ENCODE measurements at regions not wholly inside any gene's neighbourhood (a gene's known extent, or its start where the extent isn't known, plus 50 kb on each side); places are given as distances from the start of the nearest gene placed in this dataset.

- TF ChIP-seq, protein P1, sequence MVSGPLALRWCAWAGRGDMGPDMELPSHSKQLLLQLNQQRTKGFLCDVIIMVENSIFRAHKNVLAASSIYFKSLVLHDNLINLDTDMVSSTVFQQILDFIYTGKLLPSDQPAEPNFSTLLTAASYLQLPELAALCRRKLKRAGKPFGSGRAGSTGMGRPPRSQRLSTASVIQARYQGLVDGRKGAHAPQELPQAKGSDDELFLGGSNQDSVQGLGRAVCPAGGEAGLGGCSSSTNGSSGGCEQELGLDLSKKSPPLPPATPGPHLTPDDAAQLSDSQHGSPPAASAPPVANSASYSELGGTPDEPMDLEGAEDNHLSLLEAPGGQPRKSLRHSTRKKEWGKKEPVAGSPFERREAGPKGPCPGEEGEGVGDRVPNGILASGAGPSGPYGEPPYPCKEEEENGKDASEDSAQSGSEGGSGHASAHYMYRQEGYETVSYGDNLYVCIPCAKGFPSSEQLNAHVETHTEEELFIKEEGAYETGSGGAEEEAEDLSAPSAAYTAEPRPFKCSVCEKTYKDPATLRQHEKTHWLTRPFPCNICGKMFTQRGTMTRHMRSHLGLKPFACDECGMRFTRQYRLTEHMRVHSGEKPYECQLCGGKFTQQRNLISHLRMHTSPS (CRISPR knock-in tag; IDR thresholded peaks at IDR 0.05; ENCODE audit: low read depth) = no peak
- TF ChIP-seq ZNF263 (CRISPR knock-in tag; IDR thresholded peaks at IDR 0.05) (no peak), SMC3 (IDR thresholded peaks at IDR 0.05; ENCODE audit: low read length) (no peak), KLF6 (CRISPR knock-in tag; IDR thresholded peaks at IDR 0.05) (no peak), MNT (IDR thresholded peaks at IDR 0.05) (no peak), ESRRA (CRISPR knock-in tag; IDR thresholded peaks at IDR 0.05; ENCODE audit: low read depth) (no peak)
Measured at GRCh38 chr14:95446470-95446869, 70.0 kb downstream of the SYNE3 start (continued).

DNA sequence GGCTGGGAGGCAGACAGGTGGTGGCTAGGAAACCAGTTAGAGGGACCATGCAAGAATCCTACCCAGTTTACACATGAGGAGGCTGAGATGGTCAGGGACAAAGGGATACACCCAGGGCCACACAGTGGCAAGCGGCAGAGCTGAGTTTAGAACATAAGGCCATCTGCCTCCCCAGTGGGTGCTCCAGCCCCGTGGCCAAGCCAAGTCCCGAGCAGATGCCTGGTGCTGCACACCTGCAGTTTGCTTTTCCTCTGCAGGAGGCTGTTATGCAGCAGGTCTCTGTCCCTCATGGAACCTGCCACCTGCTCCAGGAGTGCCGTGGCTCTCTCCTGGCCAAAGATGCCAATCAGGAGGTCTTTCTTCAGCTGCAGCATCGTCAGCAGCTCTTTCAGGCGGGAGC, 70.8 kb downstream of the SYNE3 start:
- Histone ChIP-seq H3K4me3 (replicated peaks in 1 of 3; ENCODE audit: insufficient read depth in 1 of 3, low read depth in 2 of 3, low read length in 3 of 3) (no peak overlapping the region), H3K27me3 (ENCODE audit: control insufficient read depth in 1 of 2, insufficient read depth in 2 of 2, low read length in 2 of 2) (no peaks in the 10 kb centered on the region), H3K27ac (ENCODE audit: extremely low read length, insufficient read depth, low read length) (no peak overlapping the region), H3K36me3 (replicated peaks in 1 of 2; ENCODE audit: control insufficient read depth in 1 of 2, insufficient read depth in 2 of 2, low read length in 2 of 2) (peaks cover 2 to 14% of the 10 kb centered on the region in 2 experiments; a peak in 3 of 5 replicates), H3K4me2 (ENCODE audit: low read depth, low read length) (no peak overlapping the region), H3K9ac (ENCODE audit: insufficient read depth, low read depth, low read length) (no peak overlapping the region), H3K79me2 (ENCODE audit: insufficient read depth, low read length) (no peaks in the 10 kb centered on the region), H3K4me1 (ENCODE audit: insufficient read depth, low read length) (peaks cover 45% of the 10 kb centered on the region), H3K9me3 (ENCODE audit: low read length) (no peaks in the 10 kb centered on the region), H2AFZ (ENCODE audit: low read length) (no peak overlapping the region), H4K20me1 (ENCODE audit: insufficient read depth, low read length) (no peaks in the 10 kb centered on the region)
- no peak for TF ChIP-seq AFF4 (CRISPR knock-in tag; IDR thresholded peaks at IDR 0.05)
- TF ChIP-seq ETV5 (CRISPR knock-in tag; IDR thresholded peaks at IDR 0.05; ENCODE audit: borderline replicate concordance) = no peak
- TF ChIP-seq ZNF333 (CRISPR knock-in tag; IDR thresholded peaks at IDR 0.05; ENCODE audit: borderline replicate concordance) = no peak
- no peak for TF ChIP-seq SALL2 (CRISPR knock-in tag; IDR thresholded peaks at IDR 0.05)
- TF ChIP-seq ZSCAN22 (CRISPR knock-in tag; IDR thresholded peaks at IDR 0.05) = no peak
- TF ChIP-seq ZNF253 (CRISPR knock-in tag; IDR thresholded peaks at IDR 0.05; ENCODE audit: borderline replicate concordance) = no peak
- no peak for TF ChIP-seq FOXP4 (CRISPR knock-in tag; IDR thresholded peaks at IDR 0.05)
- TF ChIP-seq ZNF737 (CRISPR knock-in tag; IDR thresholded peaks at IDR 0.05; ENCODE audit: borderline replicate concordance) = no peak
- no peak for TF ChIP-seq ZNF260 (CRISPR knock-in tag; IDR thresholded peaks at IDR 0.05; ENCODE audit: borderline replicate concordance, low read depth)
- intact Hi-C loops (cut with micrococcal nuclease; ENCODE audit: unreplicated experiment) (no loop called here), in situ Hi-C loops (cut with HindIII; ENCODE audit: extremely low pct_ligation_motif_present, low pct_unique_long_range_greater_than_20kb) (no loop called here)
- 100% methylated on average over 4 of the region's 6 CpGs for WGBS (ENCODE audit: low lambda C conversion rate)
- CTCF ChIA-PET (ENCODE audit: low intra/inter-chr PET ratio, low total read pairs) = no interaction called here
- POLR2A ChIA-PET = interaction anchor here (2.2 to 6.6 kb wide), 4 partner anchors 70 to 105 kb away, joined by 13 to 104 read pairs (median 23); partner anchors contain the start of genes GLRX5 and SYNE3
- no peak for FAIRE-seq
- DNase-seq (ENCODE audit: low spot score) = no peak
- ATAC-seq = no peak
- no TSS peak for BruUV-seq (replicated peaks)

All from HepG2 (cell line).